ENCODE measurements at regions not wholly inside any gene's neighbourhood (a gene's known extent, or its start where the extent isn't known, plus 50 kb on each side); places are given as distances from the start of the nearest gene placed in this dataset.

DNA sequence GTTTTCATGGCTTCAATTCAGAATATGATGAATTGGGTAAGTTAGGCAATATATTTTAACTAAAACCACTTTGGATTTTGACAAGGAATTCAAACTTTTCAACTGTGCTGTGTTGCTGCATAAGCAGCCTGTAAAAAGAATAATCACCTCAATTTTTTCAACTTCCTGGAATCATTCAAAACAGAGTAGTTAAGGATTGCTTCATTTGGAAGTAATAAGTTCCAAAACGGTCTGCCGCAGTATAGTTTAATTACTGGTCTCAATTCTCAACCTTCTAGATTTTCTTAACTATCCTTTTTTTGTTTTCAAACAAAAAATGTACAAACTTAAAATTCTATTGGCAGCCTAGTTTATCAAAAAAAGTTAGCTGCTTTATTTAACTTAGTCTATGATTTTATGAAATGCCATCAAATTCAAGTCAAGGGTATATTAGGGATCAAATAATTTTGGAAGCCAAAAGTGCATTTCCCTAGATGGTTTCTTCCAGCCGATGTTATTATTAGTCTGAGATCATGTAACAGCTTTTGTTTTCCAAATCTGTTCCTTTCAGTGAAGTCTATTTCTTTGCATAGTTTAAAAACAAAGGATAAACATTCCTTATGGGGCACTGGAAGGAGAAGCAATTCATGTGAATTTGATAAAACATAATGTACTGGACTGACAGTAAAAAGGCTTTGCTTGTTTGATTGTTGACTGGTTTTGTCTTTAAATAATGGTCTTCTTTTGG lies 76.1 kb upstream of the ETAA1 start:
- TF ChIP-seq CTCF (IDR thresholded peaks at IDR 0.05; ENCODE audit: low read length) = no peak
- no peak for TF ChIP-seq EZH2 (optimal IDR thresholded peaks at IDR 0.05; ENCODE audit: low read depth, low read length)
- no peak for TF ChIP-seq EZH2phosphoT487 (IDR thresholded peaks at IDR 0.05; ENCODE audit: low read length)

All from MM.1S (cell line).